ENCODE measurements at regions not wholly inside any gene's neighbourhood (a gene's known extent, or its start where the extent isn't known, plus 50 kb on each side); places are given as distances from the start of the nearest gene placed in this dataset.

DNA sequence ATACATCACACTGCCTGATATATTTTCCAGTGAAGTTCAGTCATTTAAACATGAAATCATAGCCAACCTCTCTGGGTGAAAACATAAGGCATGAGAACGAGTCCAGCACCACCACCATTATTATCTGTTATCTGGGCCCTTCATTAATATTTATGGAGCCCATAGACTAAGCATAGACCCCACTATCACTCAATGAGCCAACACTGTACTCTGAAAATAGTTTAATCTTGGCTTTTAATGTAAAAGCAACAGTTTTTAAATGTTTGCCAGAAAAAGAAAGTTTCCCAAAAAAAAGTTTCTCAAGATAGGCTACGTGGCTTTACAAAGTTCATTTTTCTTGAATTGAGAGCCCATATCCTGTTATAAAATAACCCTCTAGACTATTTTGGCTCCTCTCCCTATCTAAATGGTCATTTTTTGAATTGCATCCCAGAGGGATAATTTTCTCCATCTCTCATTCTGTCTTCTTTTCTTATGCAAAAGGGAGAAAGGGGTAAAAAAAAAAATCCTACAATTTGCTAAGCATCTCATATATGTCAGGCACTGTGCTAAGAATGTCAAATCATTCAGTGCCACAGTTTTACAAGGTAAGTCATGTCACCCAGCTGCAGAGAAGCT, 66.1 kb downstream of the FZD1 start:
- Histone ChIP-seq H3K9me2 (ENCODE audit: low read depth, low read length) (no peaks in the 10 kb centered on the region), H3K9me3 (ENCODE audit: low read length) (no peaks in the 10 kb centered on the region), H3K36me3 (ENCODE audit: insufficient read depth, low read length) (no peaks in the 10 kb centered on the region), H3F3A (ENCODE audit: insufficient read depth, low read length) (no peaks in the 10 kb centered on the region), H2AFZ (ENCODE audit: low read length) (peak overlapping the region; percentile 76), H3K27ac (ENCODE audit: low read depth, low read length, poor library complexity, severe bottlenecking) (peak overlapping the region; percentile 35), H3K79me2 (ENCODE audit: insufficient read depth, low read length) (no peaks in the 10 kb centered on the region), H3K27me3 (ENCODE audit: insufficient read depth, low read length) (no peaks in the 10 kb centered on the region), H3K9ac (ENCODE audit: low read length) (no peak overlapping the region), H3K4me3 (ENCODE audit: low read depth, low read length, poor library complexity, severe bottlenecking) (no peak overlapping the region), H3K4me1 (ENCODE audit: insufficient read depth, low read length, severe bottlenecking) (peaks cover 48% of the 10 kb centered on the region), H3K4me2 (ENCODE audit: low read length) (0 out of 2 replicates have a peak overlapping the region, but pooled peaks have one; percentile 7), H4K20me1 (ENCODE audit: insufficient read depth, low read length) (no peaks in the 10 kb centered on the region)
- TF ChIP-seq CTCF (IDR thresholded peaks at IDR 0.05; ENCODE audit: low read length) (no peak), EZH2 (IDR thresholded peaks at IDR 0.05; ENCODE audit: borderline replicate concordance, low read length) (no peak)

DNA sequence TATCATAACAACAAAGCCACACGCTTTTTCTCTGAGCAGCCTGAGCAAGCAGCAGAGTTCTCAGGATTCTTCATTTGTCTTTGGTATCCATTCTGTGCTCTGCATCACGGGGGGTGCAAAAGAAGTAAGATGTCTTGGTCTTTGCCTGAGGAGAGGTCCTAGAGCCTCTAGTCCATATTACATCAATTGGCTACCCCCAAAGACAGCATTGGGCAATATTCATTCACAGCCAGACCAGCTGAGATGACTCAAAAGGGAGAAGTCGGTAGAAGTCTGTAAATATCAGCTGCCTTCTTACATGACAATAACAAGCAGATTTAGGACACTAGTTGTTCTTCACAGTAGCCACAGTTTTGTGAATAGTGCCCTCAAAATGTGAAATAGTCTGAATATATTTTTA, 66.6 kb downstream of the FZD1 start:
- H3K4me3 ChIP-seq (ENCODE audit: low read depth, low read length, poor library complexity, severe bottlenecking) = no peak overlapping the region
- peaks cover 42% of the 10 kb centered on the region for H3K4me1 ChIP-seq (ENCODE audit: insufficient read depth, low read length, severe bottlenecking)
- H3K27me3 ChIP-seq (ENCODE audit: insufficient read depth, low read length) = no peaks in the 10 kb centered on the region
- H3K79me2 ChIP-seq (ENCODE audit: insufficient read depth, low read length) = no peaks in the 10 kb centered on the region
- H3K9me2 ChIP-seq (ENCODE audit: low read depth, low read length) = no peaks in the 10 kb centered on the region
- no peaks in the 10 kb centered on the region for H3F3A ChIP-seq (ENCODE audit: insufficient read depth, low read length)
- H3K9me3 ChIP-seq (ENCODE audit: low read length) = no peaks in the 10 kb centered on the region
- H3K36me3 ChIP-seq (ENCODE audit: insufficient read depth, low read length) = no peaks in the 10 kb centered on the region
- H4K20me1 ChIP-seq (ENCODE audit: insufficient read depth, low read length) = no peaks in the 10 kb centered on the region
- H3K27ac ChIP-seq (ENCODE audit: low read depth, low read length, poor library complexity, severe bottlenecking) = peak overlapping the region; percentile 35
- peak overlapping the region; percentile 76 for H2AFZ ChIP-seq (ENCODE audit: low read length)
- TF ChIP-seq EZH2 (IDR thresholded peaks at IDR 0.05; ENCODE audit: borderline replicate concordance, low read length) (no peak), CTCF (IDR thresholded peaks at IDR 0.05; ENCODE audit: low read length) (no peak)
- H3K9ac ChIP-seq (ENCODE audit: low read length) = no peak overlapping the region
- 0 out of 2 replicates have a peak overlapping the region, but pooled peaks have one; percentile 7 for H3K4me2 ChIP-seq (ENCODE audit: low read length)

- H3K79me2 ChIP-seq (ENCODE audit: insufficient read depth, low read length) = no peaks in the 10 kb centered on the region
- no peak overlapping the region for H3K27ac ChIP-seq (ENCODE audit: low read depth, low read length, poor library complexity, severe bottlenecking)
- no peaks in the 10 kb centered on the region for H3K36me3 ChIP-seq (ENCODE audit: insufficient read depth, low read length)
- TF ChIP-seq CTCF (IDR thresholded peaks at IDR 0.05; ENCODE audit: low read length) (no peak), EZH2 (IDR thresholded peaks at IDR 0.05; ENCODE audit: borderline replicate concordance, low read length) (no peak)
- no peaks in the 10 kb centered on the region for H3K27me3 ChIP-seq (ENCODE audit: insufficient read depth, low read length)
- H3K4me1 ChIP-seq (ENCODE audit: insufficient read depth, low read length, severe bottlenecking) = peaks cover 3% of the 10 kb centered on the region
- no peak overlapping the region for H3K4me3 ChIP-seq (ENCODE audit: low read depth, low read length, poor library complexity, severe bottlenecking)
- no peaks in the 10 kb centered on the region for H4K20me1 ChIP-seq (ENCODE audit: insufficient read depth, low read length)
- H3K9me2 ChIP-seq (ENCODE audit: low read depth, low read length) = no peaks in the 10 kb centered on the region
- H3F3A ChIP-seq (ENCODE audit: insufficient read depth, low read length) = no peaks in the 10 kb centered on the region
- H2AFZ ChIP-seq (ENCODE audit: low read length) = no peak overlapping the region
- no peak overlapping the region for H3K4me2 ChIP-seq (ENCODE audit: low read length)
- H3K9ac ChIP-seq (ENCODE audit: low read length) = no peak overlapping the region
- 0 out of 2 replicates have a peak, but pooled peaks cover 5% of the 10 kb centered on the region for H3K9me3 ChIP-seq (ENCODE audit: low read length)
Measured at GRCh38 chr7:91336106-91336505, 71.9 kb downstream of the FZD1 start.

All from OCI-LY1 (cell line).